NCI-H2196 (cell line): ENCODE measurements at regions not wholly inside any gene's neighbourhood (a gene's known extent, or its start where the extent isn't known, plus 50 kb on each side); places are given as distances from the start of the nearest gene placed in this dataset.

Source experiments
- DNase-seq: peaks from one replicate; lab custom pipeline; 2025; ENCODE audit not compliant: unreplicated experiment; lab: John Stamatoyannopoulos, UW

- no peak for DNase-seq
Observed at GRCh38 chr1:199394856-199395255, 632.7 kb upstream of the NR5A2 start.

DNA sequence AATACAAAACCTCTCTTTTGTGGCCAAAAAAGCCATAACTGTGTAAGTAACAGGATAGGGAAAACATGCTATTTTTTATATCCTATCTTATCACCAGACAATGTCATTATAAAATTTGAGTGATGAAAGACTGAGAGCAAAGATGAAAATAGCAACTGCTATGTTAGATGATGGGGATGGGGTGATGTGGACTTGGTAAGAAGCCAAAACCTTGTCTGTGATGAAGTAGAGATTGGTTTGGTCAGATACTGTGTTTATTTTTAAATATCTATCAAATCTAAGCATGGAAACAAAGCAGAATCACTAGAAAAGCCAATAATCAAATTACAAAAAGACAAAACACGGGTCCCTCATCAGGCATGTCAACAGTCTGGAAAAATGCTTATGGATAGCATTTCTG lies 631.1 kb upstream of the NR5A2 start:
- DNase-seq = no peak

DNA sequence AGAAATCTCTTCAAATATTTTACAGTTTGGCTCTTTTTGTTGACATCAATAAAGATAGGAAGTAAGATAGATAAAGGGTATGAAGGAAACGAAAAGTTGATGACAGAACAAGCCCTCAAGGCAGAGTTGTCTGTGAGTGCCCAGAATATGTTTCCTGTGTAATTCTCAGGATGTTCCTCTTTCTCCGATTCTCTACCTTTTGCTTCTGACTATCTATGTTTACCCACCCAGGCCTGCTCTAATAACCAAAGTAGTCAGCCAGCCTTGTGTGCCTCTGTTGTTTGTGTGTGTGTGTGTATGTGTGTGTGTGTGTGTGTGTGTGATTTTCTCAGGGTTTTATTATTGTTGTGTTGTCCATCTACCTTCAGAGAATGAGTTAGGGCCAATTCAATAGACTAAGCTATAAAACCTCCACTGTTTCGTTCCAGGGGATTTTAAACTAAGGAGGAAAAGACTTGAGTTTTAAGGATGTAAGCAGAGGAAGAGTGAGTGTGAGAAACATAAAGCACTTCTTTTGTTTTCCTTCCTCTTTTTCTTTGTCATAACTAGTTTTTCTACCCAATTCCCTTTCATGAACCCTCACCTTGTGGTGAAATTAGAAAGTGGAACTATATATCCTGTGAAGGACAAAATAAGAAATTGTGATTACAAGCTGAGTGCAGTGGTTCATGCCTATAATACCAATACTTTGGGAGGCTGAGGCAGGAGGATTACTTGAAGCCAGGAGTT lies 627.4 kb upstream of the NR5A2 start:
- no peak for DNase-seq

DNA sequence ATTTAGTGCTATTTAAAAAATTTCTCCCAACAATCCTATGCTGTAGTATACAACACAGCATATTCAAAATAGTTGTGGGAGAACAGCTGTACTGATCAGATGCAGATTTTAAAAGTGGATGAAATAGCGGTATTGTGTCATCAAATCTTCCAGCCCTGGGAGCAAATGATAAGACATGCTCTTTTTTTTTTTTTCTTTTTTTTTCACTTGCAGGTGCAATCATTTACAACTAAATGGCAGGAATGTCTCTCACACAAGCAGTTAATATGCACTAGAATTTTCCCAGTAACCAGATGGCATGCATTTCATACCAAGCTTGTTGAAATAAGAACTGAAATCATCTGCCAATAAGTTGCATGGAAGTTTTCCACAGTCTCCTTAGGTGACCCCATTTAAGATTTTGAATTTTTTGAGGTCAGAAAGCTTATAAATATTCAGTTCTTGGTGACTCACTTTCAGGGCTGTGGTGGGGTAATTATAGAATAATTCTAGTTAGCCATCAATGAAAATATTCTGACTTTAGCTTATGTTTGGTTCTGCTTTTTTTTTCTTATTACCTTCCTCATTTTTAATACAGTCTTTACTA lies 623.9 kb upstream of the NR5A2 start:
- DNase-seq = no peak

DNA sequence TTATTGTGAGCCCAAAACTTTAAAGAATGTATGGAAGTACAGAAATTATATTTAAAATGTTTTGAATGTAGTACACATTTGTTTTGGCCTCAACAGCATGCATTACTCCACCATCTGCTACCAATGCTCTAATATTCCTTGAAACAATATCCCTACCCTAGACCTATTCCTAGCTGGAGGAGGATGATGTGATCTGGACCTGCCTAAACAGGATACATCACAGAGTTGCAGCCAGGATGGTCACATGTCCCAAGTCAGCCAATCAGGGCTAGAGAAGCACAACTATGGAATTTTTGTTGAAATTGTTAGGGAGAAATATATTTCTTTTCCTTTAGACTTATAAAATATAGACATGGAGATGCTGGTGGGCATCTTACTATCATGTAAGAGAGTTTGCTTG lies 623.3 kb upstream of the NR5A2 start:
- no peak for DNase-seq

GRCh38 chr1:199404976-199405375 lies 622.5 kb upstream of the NR5A2 start:
- DNase-seq = no peak

- DNase-seq = no peak
Observed at GRCh38 chr1:199405634-199406196, 621.8 kb upstream of the NR5A2 start.

- DNase-seq = no peak
Observed at GRCh38 chr1:199410462-199410861, 617.0 kb upstream of the NR5A2 start.

GRCh38 chr1:199411506-199411905 lies 616.0 kb upstream of the NR5A2 start:
- DNase-seq = no peak

- no peak for DNase-seq
Observed at GRCh38 chr1:199422206-199422605, 605.3 kb upstream of the NR5A2 start.

- DNase-seq = no peak
Observed at GRCh38 chr1:199447906-199448305, 579.6 kb upstream of the NR5A2 start.

- no peak for DNase-seq
Observed at GRCh38 chr1:199448646-199449045, 578.9 kb upstream of the NR5A2 start.

GRCh38 chr1:199449221-199449620 lies 578.3 kb upstream of the NR5A2 start:
- DNase-seq = no peak

GRCh38 chr1:199449681-199450080 lies 577.8 kb upstream of the NR5A2 start:
- DNase-seq = no peak

- DNase-seq = no peak
Observed at GRCh38 chr1:199452627-199453026, 574.9 kb upstream of the NR5A2 start.

DNA sequence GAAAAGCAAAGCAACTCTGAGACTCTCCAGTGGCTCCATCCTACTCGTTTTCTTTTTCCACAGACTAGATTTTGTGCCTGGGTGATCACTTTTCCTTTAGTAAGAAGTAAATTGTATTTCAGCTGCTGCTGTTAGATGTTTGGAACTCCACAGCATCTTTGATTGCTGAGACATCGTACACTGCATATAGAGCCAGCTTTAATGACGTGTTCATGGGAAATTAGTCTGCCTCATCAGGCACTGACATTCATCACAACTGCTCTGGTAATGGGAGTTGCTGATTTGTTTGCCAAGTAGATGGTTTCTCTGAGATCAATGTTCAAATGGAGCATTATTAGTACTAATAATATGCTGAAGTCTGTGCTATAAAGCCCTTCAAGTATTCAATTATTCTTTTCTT lies 573.8 kb upstream of the NR5A2 start:
- DNase-seq = no peak

GRCh38 chr1:199460933-199461332 lies 566.6 kb upstream of the NR5A2 start:
- DNase-seq = no peak

GRCh38 chr1:199463521-199464127 lies 563.9 kb upstream of the NR5A2 start:
- DNase-seq = no peak

DNA sequence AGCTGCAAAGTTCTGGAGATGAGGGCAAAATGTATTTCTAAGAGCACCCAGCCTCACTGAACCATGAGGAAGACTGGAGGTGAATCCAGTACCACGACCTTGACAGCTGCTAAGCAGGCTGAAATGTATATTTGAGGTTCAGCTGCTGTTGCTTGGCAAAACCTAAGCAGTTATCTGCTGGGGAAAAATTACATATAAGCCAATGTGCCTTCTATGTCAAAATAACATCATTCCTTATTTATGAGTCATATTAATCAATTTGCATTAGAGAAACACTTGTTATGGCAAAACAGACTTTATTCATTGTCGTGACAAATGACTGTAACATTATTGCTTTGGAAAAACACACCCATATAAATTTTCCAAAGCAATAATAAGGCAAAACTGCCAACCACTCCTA lies 560.5 kb upstream of the NR5A2 start:
- DNase-seq = no peak

DNA sequence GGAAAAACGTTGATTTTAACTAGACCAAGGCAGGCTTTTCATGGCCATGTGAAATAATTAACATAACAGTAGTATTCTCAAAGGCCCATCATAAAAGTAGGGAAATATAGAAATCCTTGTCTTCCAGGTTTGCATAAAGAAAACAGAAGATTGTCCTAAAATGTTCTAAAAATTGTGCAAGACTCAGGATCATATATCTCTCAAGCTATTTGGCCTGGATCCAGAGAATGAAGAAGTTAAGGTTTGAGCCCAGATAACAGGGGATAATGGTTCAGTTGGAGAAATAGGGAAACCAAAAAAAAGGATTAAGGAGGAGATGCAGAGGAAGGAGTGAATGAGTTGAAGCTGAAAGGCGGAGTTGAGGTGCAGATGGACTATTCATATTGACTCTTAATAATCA lies 555.5 kb upstream of the NR5A2 start:
- DNase-seq = no peak

DNA sequence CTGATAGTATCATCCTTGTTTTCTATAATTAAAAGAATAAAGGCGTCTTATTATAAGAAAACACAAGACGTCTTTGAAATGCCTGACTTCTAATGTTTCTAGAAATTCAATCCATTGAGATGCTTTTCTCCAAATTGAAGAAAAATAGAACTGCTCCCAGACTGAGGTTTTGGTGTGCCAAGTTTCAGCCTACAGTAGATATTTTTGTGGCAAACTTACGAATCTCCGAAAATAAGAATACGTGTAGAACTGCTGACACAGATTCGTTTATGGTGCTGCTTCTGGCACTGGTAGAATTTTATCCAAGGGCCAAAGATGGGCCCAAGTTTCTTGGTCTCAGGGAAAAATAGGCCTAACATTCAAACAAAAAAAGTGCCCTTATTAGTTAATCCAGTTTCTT lies 554.5 kb upstream of the NR5A2 start:
- DNase-seq = no peak

DNA sequence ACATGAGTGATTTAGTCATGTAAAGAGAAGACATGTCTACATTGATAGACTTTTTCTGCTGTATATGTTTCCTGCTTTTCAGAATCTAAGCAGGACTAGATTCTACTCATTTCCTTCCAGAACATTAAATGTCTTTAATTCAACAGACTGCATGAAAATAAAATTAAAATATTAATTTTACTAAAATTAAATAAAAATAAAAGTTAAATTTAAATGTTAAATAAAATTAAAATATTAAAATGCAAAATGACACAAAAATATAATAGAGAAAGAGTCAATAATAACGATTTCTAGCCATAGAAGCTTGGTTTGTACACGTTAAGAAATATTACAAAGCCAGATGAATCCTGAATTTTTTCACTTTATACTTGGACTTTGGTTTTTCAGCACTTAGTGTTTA lies 552.8 kb upstream of the NR5A2 start:
- DNase-seq = no peak
